Thyroid gland (tissue), 4 donors: ENCODE measurements at regions not wholly inside any gene's neighbourhood (a gene's known extent, or its start where the extent isn't known, plus 50 kb on each side); places are given as distances from the start of the nearest gene placed in this dataset.

Source experiments
- POLR2A ChIP-seq, 2 donors: fragments of 450-650 bp; IDR thresholded peaks; one replicate each; pipeline ENCODE4 v1.6.1; 2017; ENCODE audit warnings: antibody characterized with exemption in 2 of 2, mild to moderate bottlenecking in 2 of 2, moderate library complexity in 1 of 2
- TF ChIP-seq, protein P1 (sequence below), 6 experiments: fragments of 200-600 bp in 3 of 6; fragments of 450-650 bp in 3 of 6; sonication (generic) in 3 of 6; IDR thresholded peaks; one replicate each; pipeline ENCODE4 v1.5.1; 2016 to 2019; ENCODE audit warnings: antibody characterized with exemption in 6 of 6, mild to moderate bottlenecking in 2 of 6, inconsistent platforms in 1 of 6, moderate library complexity in 1 of 6

- no peak for TF ChIP-seq POLR2A (IDR thresholded peaks at IDR 0.05)
- TF ChIP-seq, protein P1, sequence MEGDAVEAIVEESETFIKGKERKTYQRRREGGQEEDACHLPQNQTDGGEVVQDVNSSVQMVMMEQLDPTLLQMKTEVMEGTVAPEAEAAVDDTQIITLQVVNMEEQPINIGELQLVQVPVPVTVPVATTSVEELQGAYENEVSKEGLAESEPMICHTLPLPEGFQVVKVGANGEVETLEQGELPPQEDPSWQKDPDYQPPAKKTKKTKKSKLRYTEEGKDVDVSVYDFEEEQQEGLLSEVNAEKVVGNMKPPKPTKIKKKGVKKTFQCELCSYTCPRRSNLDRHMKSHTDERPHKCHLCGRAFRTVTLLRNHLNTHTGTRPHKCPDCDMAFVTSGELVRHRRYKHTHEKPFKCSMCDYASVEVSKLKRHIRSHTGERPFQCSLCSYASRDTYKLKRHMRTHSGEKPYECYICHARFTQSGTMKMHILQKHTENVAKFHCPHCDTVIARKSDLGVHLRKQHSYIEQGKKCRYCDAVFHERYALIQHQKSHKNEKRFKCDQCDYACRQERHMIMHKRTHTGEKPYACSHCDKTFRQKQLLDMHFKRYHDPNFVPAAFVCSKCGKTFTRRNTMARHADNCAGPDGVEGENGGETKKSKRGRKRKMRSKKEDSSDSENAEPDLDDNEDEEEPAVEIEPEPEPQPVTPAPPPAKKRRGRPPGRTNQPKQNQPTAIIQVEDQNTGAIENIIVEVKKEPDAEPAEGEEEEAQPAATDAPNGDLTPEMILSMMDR (IDR thresholded peaks at IDR 0.05): no peak
Measured at GRCh38 chr1:234896477-234897389, 231.9 kb downstream of the TOMM20 start.
